ENCODE measurements at regions not wholly inside any gene's neighbourhood (a gene's known extent, or its start where the extent isn't known, plus 50 kb on each side); places are given as distances from the start of the nearest gene placed in this dataset.
A peak's percentile ranks its signal among the peaks of the same experiment; 100 is the strongest.
"Not testable (repeated sequence)": the region's sequence is repeated elsewhere in the genome, so short reads cannot be mapped to it uniquely, and the experiment has no call there.

DNA sequence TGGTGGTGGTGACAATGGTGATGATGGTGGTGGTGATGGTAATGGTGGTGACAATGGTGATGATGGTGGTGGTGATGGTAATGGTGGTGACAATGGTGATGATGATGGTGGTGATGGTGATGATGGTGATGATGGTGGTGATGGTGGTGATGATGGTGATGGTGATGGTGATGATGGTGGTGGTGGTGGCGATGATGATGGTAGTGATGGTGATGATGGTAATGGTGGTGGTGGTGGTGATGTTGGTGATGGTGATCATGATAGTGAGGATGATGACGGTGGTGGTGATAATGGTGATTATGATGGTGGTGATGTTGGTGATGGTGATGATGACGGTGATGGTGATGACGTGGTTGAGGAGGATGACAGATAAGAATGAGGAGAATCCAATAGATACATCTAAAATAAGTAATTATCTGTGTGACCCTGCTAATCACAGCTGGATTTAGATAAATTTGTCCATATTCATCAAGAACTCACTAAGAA is 170.7 kb upstream of the SFSWAP start:
- Histone ChIP-seq H3K36me3 (no peaks in the 10 kb centered on the region), H3K27me3 (peaks cover 6% of the 10 kb centered on the region), H3K9me3 (no peaks in the 10 kb centered on the region), H3K27ac (no peak overlapping the region), H3K4me1 (no peaks in the 10 kb centered on the region), H3K4me3 (no peak overlapping the region)
- TF ChIP-seq, protein P1, sequence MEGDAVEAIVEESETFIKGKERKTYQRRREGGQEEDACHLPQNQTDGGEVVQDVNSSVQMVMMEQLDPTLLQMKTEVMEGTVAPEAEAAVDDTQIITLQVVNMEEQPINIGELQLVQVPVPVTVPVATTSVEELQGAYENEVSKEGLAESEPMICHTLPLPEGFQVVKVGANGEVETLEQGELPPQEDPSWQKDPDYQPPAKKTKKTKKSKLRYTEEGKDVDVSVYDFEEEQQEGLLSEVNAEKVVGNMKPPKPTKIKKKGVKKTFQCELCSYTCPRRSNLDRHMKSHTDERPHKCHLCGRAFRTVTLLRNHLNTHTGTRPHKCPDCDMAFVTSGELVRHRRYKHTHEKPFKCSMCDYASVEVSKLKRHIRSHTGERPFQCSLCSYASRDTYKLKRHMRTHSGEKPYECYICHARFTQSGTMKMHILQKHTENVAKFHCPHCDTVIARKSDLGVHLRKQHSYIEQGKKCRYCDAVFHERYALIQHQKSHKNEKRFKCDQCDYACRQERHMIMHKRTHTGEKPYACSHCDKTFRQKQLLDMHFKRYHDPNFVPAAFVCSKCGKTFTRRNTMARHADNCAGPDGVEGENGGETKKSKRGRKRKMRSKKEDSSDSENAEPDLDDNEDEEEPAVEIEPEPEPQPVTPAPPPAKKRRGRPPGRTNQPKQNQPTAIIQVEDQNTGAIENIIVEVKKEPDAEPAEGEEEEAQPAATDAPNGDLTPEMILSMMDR (IDR thresholded peaks at IDR 0.05): no peak
- no peak for DNase-seq
- intact Hi-C loops (cut with DNase I): no loop called here
- ATAC-seq: no peak

DNA sequence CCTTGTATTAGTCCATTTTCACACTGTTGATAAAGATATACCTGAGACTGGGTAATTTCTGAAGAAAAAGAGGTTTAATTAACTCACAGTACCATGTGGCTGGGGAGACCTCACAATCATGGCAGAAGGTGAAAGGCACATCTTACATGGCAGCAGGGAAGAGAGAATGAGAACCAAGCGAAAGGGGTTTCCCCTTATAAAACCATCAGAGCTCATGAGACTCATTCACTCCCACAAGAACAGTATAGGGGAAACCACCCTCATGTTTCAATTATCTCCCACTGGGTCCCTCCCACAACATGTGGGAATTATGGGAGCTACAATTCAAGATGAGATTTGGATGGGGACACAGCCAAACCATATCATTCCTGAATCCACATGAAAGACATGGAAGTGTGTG is 169.4 kb upstream of the SFSWAP start:
- intact Hi-C loops (cut with DNase I); H3K4me1 ChIP-seq; H3K36me3 ChIP-seq; DNase-seq; H3K4me3 ChIP-seq; H3K9me3 ChIP-seq; H3K27me3 ChIP-seq; H3K27ac ChIP-seq; ATAC-seq: not testable (repeated sequence)

DNA sequence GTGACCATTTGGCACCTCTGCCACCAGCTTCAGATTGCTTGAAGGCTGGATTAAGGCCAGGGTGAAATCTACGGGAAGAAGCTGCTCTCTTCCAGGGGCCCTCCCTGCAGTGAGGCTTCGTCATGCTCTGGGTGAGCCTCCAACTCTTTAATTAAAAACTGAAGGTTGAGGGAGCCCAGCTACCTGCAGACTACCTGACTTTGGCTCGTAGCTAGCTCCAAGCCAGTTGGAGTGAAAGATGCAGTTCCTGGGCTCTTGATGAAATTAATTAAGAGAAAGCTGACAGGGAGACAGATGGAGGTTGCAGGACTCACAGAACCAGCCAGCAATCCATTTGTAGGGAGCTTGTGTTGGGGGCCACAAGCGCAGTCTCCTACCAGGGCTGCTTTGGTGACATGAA is 168.5 kb upstream of the SFSWAP start:
- DNase-seq (no peak), ATAC-seq (no peak)
- H3K9me3 ChIP-seq: no peaks in the 10 kb centered on the region
- TF ChIP-seq, protein P1 (IDR thresholded peaks at IDR 0.05): no peak
- H3K4me3 ChIP-seq: no peak overlapping the region
- H3K4me1 ChIP-seq: no peaks in the 10 kb centered on the region
- no peaks in the 10 kb centered on the region for H3K36me3 ChIP-seq
- H3K27ac ChIP-seq: no peak overlapping the region
- intact Hi-C loops (cut with DNase I): no loop called here
- H3K27me3 ChIP-seq: peaks cover 6% of the 10 kb centered on the region

DNA sequence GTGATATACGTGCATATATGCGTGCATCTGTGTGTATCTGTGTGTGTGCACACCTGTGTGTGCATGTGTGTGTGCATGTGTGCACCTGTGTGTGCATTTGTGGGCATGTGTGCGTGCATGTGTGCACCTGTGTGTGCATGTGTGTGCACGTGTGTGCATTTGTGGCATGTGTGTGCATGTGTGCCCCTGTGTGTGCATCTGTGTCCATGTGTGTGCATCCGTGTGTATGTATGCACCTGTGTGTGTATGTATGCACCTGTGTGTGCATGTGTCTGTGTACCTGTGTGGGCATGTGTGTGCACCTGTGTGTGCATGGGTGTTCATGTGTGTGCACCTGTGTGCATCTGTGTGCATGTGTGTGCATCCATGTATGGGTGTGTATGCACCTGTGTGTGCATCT is 167.8 kb upstream of the SFSWAP start:
- ATAC-seq (peak; percentile 31), DNase-seq (no peak)
- no peaks in the 10 kb centered on the region for H3K9me3 ChIP-seq
- intact Hi-C loops (cut with DNase I): no loop called here
- no peaks in the 10 kb centered on the region for H3K36me3 ChIP-seq
- H3K27me3 ChIP-seq: peaks cover 1% of the 10 kb centered on the region
- no peak overlapping the region for H3K27ac ChIP-seq
- no peaks in the 10 kb centered on the region for H3K4me1 ChIP-seq
- TF ChIP-seq, protein P1 (IDR thresholded peaks at IDR 0.05): no peak
- H3K4me3 ChIP-seq: no peak overlapping the region

DNA sequence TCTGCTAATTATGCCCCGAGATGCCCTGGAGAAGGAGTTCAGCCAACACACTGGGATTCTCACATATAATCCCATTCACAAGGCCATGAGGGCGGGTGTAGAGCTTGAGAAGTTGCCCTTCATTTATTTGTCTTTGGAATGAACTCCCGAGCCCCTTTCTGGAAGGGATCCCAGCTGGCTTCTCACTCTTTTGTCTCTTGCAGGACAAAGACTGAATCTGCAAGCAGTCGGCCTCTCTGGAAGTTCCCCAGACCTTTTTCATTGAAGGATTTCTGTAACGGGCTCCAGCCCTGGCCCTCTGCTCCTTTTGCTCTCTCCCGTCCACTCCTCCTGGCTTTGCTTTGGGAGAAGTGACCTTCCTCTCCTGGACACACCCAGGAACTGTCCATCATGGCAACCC is 163.3 kb upstream of the SFSWAP start:
- Histone ChIP-seq H3K27ac (no peak overlapping the region), H3K4me1 (no peaks in the 10 kb centered on the region), H3K9me3 (no peaks in the 10 kb centered on the region), H3K4me3 (no peak overlapping the region), H3K27me3 (no peaks in the 10 kb centered on the region), H3K36me3 (no peaks in the 10 kb centered on the region)
- intact Hi-C loops (cut with DNase I): no loop called here
- no peak for DNase-seq
- TF ChIP-seq, protein P1 (IDR thresholded peaks at IDR 0.05): no peak
- ATAC-seq: no peak

DNA sequence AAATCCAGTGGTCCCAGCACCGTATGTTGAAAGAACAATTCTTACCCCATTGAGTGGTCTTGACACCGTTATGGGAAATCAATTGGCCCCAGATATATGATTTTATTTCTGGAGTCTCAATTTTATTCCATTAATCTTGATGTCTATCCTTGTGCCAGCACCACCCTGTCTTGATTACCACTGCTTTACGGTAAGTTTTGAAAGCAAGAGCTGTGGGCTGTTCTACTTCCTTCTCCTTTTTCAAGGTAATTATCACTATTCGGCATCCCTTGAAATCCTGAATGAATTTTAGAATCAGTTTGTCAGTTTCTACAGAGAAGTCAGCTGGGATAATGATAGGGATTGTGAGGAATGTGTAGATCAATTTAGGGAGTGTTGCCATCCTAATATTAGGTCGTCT is 160.8 kb upstream of the SFSWAP start:
- no peak for ATAC-seq
- H3K27ac ChIP-seq: no peak overlapping the region
- H3K36me3 ChIP-seq: no peaks in the 10 kb centered on the region
- TF ChIP-seq, protein P1 (IDR thresholded peaks at IDR 0.05): no peak
- no peak for DNase-seq
- no peak overlapping the region for H3K4me3 ChIP-seq
- H3K4me1 ChIP-seq: no peaks in the 10 kb centered on the region
- no peaks in the 10 kb centered on the region for H3K27me3 ChIP-seq
- intact Hi-C loops (cut with DNase I): no loop called here
- H3K9me3 ChIP-seq: no peaks in the 10 kb centered on the region
